Keratinocyte (primary cell): ENCODE measurements at regions not wholly inside any gene's neighbourhood (a gene's known extent, or its start where the extent isn't known, plus 50 kb on each side); places are given as distances from the start of the nearest gene placed in this dataset.

Experiments
- DNase-seq: peaks from one replicate; pipeline ENCODE4 v3.0.0-alpha.2; 2011; ENCODE audit warnings: low read depth, missing footprints, low spot score
- FAIRE-seq: peaks from 2 replicates; lab custom pipeline; 2011; peaks lifted over from hg19 to GRCh38; lab: Jason Lieb, UNC
- H2AFZ ChIP-seq: 2 replicates; pipeline ENCODE4 v1.6.0; 2012; ENCODE audit warnings: low read length, control low read depth, inconsistent platforms; ENCODE audit not compliant: control insufficient read depth
- H3K27ac ChIP-seq: 2 replicates; pipeline ENCODE4 v1.5.1; 2011; ENCODE audit warnings: low read length; ENCODE audit not compliant: control insufficient read depth, insufficient read depth
- H3K27me3 ChIP-seq: 3 replicates; pipeline ENCODE4 v1.6.0; 2011; ENCODE audit warnings: low read length; ENCODE audit not compliant: control insufficient read depth, insufficient read depth; ENCODE audit errors: extremely low read depth
- H3K36me3 ChIP-seq, 2 experiments: 2 replicates in 1 of 2; 3 replicates in 1 of 2; pipeline ENCODE4 v1.5.1; 2011; ENCODE audit warnings: low read length in 2 of 2, mild to moderate bottlenecking in 1 of 2; ENCODE audit not compliant: control insufficient read depth in 2 of 2, insufficient read depth in 2 of 2; ENCODE audit errors: extremely low read depth in 1 of 2
- H3K4me1 ChIP-seq: 3 replicates; pipeline ENCODE4 v1.5.1; 2011; ENCODE audit warnings: low read length; ENCODE audit not compliant: control insufficient read depth, insufficient read depth; ENCODE audit errors: extremely low read depth
- H3K4me2 ChIP-seq: 3 replicates; pipeline ENCODE4 v1.6.0; 2011; ENCODE audit warnings: low read depth, low read length; ENCODE audit not compliant: control insufficient read depth, insufficient read depth; ENCODE audit errors: extremely low read depth
- H3K4me3 ChIP-seq, 3 experiments: fragments of 200-600 bp in 1 of 3; sonication (generic) in 1 of 3; 2 replicates in 2 of 3; 3 replicates in 1 of 3; pipeline ENCODE4 v1.5.1; 2011 to 2016; ENCODE audit warnings: low read length in 3 of 3, mild to moderate bottlenecking in 3 of 3, control low read depth in 2 of 3, inconsistent platforms in 1 of 3, low read depth in 1 of 3, mixed read lengths in 1 of 3, mixed run types in 1 of 3, moderate library complexity in 1 of 3; ENCODE audit not compliant: control insufficient read depth in 2 of 3, insufficient read depth in 2 of 3; ENCODE audit errors: extremely low read depth in 1 of 3
- H3K79me2 ChIP-seq: 2 replicates; pipeline ENCODE4 v1.6.0; 2012; ENCODE audit warnings: low read length; ENCODE audit not compliant: control insufficient read depth, insufficient read depth
- H3K9ac ChIP-seq: 3 replicates; pipeline ENCODE4 v1.6.0; 2011; ENCODE audit warnings: low read length; ENCODE audit not compliant: control insufficient read depth, insufficient read depth; ENCODE audit errors: extremely low read depth
- H3K9me1 ChIP-seq: 3 replicates; pipeline ENCODE4 v1.6.0; 2011; ENCODE audit warnings: low read length; ENCODE audit not compliant: control insufficient read depth, insufficient read depth; ENCODE audit errors: extremely low read depth
- H3K9me3 ChIP-seq: 2 replicates; pipeline ENCODE4 v1.5.1; 2012; ENCODE audit warnings: low read depth, low read length; ENCODE audit not compliant: control insufficient read depth
- H4K20me1 ChIP-seq: 3 replicates; pipeline ENCODE4 v1.6.0; 2011; ENCODE audit warnings: low read length; ENCODE audit not compliant: control insufficient read depth, insufficient read depth; ENCODE audit errors: extremely low read depth
- CTCF ChIP-seq, 3 experiments: IDR thresholded peaks in 1 of 3; conservative IDR thresholded peaks in 1 of 3; optimal IDR thresholded peaks in 1 of 3; 2 replicates in 2 of 3; 3 replicates in 1 of 3; pipeline versions ENCODE3 to v1.5.1; 2011; ENCODE audit warnings: low read length in 3 of 3, mild to moderate bottlenecking in 3 of 3, moderate library complexity in 2 of 3, control low read depth in 1 of 3, inconsistent platforms in 1 of 3; ENCODE audit not compliant: insufficient read depth in 2 of 3; ENCODE audit errors: extremely low read depth in 1 of 3
- EZH2 ChIP-seq: IDR thresholded peaks from one replicate; pipeline ENCODE4 v1.6.1; 2012; ENCODE audit warnings: inconsistent platforms, mild to moderate bottlenecking, low read length, moderate library complexity
- dilution Hi-C: fragments of 300-500 bp; cut with MboI; formaldehyde crosslinking; loops from one replicate; pipeline ENCODE4 v1.7.0; 2020; ENCODE audit warnings: low sequenced_read_pairs; ENCODE audit not compliant: extremely low pct_ligation_motif_present

DNA sequence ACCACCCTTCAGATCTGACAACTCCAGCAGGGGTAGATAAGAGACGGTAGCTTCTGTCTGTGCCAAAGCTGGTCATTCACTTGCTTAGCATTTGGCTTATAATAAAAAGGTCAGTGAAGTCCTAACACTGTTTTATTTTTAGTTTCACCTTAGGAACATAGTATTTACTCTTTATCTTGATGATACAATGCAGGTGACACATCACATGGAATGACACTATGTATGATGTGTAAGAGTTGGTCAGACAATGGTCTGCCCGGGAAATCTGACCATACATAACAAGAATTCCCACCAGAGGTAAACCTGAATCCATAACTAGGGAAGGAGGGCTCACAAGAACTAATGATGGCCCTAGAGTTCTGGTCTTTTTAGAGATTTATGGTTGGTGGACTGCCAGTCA is 66.6 kb downstream of the IFNG start:
- no peaks in the 10 kb centered on the region for H3K27me3 ChIP-seq
- H4K20me1 ChIP-seq: no peaks in the 10 kb centered on the region
- no peak overlapping the region for H3K27ac ChIP-seq
- no peaks in the 10 kb centered on the region for H3K36me3 ChIP-seq
- no peak overlapping the region for H3K4me3 ChIP-seq
- H3K4me1 ChIP-seq: peaks cover 15% of the 10 kb centered on the region
- FAIRE-seq (no peak), DNase-seq (no peak)
- no peak for TF ChIP-seq CTCF (optimal IDR thresholded peaks at IDR 0.05 in 1 of 3, IDR thresholded peaks at IDR 0.05 in 1 of 3, conservative IDR thresholded peaks at IDR 0.05 in 1 of 3; ENCODE audit: extremely low read depth in 1 of 3, insufficient read depth in 2 of 3, low read length in 3 of 3)
- TF ChIP-seq EZH2: no peak
- no peak overlapping the region for H3K4me2 ChIP-seq
- dilution Hi-C loops: no loop called here
- no peak overlapping the region for H2AFZ ChIP-seq
- no peaks in the 10 kb centered on the region for H3K9me1 ChIP-seq
- H3K9me3 ChIP-seq: no peaks in the 10 kb centered on the region
- H3K9ac ChIP-seq: no peak overlapping the region
- H3K79me2 ChIP-seq: no peaks in the 10 kb centered on the region

GRCh38 chr12:68089101-68089500 is 70.4 kb downstream of the IFNG start:
- TF ChIP-seq EZH2 (no peak), CTCF (optimal IDR thresholded peaks at IDR 0.05 in 1 of 3, IDR thresholded peaks at IDR 0.05 in 1 of 3, conservative IDR thresholded peaks at IDR 0.05 in 1 of 3; ENCODE audit: extremely low read depth in 1 of 3, insufficient read depth in 2 of 3, low read length in 3 of 3) (no peak)

More at GRCh38 chr12:68089101-68089500, 70.4 kb downstream of the IFNG start:
- no peak overlapping the region for H3K4me2 ChIP-seq
- H2AFZ ChIP-seq: no peak overlapping the region
- no peaks in the 10 kb centered on the region for H3K9me1 ChIP-seq
- no peaks in the 10 kb centered on the region for H3K36me3 ChIP-seq
- H3K4me1 ChIP-seq: no peaks in the 10 kb centered on the region
- H3K79me2 ChIP-seq: no peaks in the 10 kb centered on the region
- no peaks in the 10 kb centered on the region for H3K9me3 ChIP-seq
- H3K4me3 ChIP-seq: no peak overlapping the region
- DNase-seq: no peak
- H3K9ac ChIP-seq: no peak overlapping the region
- H3K27ac ChIP-seq: no peak overlapping the region
- H4K20me1 ChIP-seq: no peaks in the 10 kb centered on the region
- H3K27me3 ChIP-seq: no peaks in the 10 kb centered on the region
- dilution Hi-C loops: no loop called here
- no peak for FAIRE-seq
